ENCODE measurements at regions not wholly inside any gene's neighbourhood (a gene's known extent, or its start where the extent isn't known, plus 50 kb on each side); places are given as distances from the start of the nearest gene placed in this dataset.

DNA sequence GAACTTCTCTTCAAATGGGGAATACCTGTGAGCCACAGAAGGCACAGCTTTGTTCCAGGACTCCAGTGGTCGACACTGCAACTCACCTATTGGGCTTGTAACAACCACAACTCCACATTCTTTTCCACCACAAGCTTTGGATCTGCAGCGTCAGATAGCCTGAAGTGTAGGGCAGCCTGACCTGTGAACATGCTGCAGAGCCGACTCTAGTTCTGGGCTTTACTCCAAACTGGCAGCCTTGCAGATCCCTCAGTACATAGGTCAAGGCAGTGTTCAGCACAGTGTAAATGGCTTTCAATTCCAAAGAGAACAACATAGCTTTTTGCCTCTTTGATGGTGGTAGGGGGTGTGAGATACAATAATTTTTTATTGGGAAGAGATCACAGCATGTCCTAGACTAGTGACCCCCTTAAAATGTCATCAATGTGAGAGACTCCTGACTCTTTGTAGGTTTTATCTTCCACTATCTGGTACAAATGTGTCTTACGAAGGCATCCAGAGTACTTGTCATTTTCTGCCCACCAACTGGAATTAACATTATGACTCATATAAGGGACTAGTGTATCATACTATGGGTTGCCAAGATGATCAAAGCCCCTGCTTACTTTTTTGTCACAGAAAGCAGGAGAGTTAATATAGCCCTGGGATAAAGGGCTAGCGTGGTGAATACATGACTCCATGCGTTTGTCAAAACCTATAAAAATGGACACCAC is 149.8 kb downstream of the COPS8 start:
- no peak for TF ChIP-seq EZH2 (IDR thresholded peaks at IDR 0.05)
- no peak for TF ChIP-seq POLR2AphosphoS5 (IDR thresholded peaks at IDR 0.05; ENCODE audit: borderline replicate concordance, low read depth, low read length)
- no peak for TF ChIP-seq FOXP2 (optimal IDR thresholded peaks at IDR 0.05; ENCODE audit: control extremely low read depth, extremely low read length, insufficient read depth)

Data from SK-N-MC (cell line).